ENCODE measurements at regions not wholly inside any gene's neighbourhood (a gene's known extent, or its start where the extent isn't known, plus 50 kb on each side); places are given as distances from the start of the nearest gene placed in this dataset.
"Not testable (repeated sequence)": the region's sequence is repeated elsewhere in the genome, so short reads cannot be mapped to it uniquely, and the experiment has no call there.

DNA sequence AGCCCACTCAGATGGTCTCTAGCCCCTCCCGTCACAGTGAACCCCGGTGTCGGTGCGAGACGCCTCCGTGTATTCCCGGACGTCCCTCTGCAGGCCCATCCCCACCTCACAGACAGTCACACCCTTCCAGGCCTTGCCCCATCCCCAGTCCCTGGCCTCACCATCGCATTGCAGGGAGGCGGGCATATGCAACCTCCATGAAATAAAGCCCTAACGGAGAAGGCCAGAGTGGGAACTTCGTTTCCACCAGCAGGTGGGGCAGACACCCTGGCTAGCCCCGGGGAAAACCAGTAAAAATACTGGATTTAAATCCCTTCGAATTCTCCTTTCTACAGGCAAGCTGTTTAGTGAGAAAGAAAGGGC is 154.3 kb downstream of the TMEM121 start:
- DNase-seq = not testable (repeated sequence)

DNA sequence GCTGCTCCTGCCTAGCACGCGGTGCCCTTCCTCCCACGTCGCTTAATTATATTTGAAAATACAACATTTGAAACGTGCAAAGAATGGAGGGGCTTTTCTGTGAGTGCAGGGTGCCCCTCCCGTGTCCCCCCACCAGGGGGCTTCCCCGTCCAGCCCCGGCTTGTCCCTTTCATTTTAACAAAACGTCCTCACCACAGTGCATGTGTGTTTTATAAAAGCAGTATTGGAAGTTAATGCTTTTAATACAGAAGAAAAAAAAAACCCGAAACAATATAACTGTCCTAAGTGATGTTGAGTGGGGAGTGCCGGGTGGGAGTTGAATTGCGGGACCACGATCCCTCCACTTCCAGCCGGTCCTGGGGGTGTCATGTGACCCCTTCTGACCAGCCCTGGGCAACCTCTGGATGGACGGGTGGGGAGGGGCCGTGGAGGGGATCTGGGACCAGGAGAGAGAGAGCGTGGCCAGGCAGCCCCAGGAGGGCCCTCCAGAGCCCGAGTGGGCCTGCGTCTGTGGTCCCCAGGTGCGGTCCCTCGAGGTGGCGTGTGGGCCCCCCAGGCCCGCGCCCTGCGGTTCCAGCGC is 155.3 kb downstream of the TMEM121 start:
- DNase-seq = not testable (repeated sequence)

DNA sequence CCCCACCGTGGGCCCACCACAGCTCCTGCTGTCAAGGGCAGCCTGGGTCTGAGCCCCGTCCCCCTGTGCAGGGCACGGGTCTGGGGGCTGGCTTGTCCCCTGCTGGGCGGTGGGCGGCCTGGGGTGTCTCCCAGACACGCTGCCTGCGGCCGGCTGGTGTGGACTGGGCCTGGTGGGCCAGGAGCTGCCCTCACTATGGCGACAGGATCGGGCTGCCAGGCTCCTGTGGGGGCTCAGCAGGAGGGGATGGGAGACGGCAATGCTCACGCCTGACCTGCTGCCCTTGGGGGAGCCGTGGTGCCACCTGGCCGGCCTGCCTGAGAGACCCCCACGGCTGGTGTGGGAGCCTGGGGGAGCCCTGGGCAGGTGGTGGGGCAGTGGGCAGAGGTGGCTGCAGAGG is 156.1 kb downstream of the TMEM121 start:
- DNase-seq = not testable (repeated sequence)

DNA sequence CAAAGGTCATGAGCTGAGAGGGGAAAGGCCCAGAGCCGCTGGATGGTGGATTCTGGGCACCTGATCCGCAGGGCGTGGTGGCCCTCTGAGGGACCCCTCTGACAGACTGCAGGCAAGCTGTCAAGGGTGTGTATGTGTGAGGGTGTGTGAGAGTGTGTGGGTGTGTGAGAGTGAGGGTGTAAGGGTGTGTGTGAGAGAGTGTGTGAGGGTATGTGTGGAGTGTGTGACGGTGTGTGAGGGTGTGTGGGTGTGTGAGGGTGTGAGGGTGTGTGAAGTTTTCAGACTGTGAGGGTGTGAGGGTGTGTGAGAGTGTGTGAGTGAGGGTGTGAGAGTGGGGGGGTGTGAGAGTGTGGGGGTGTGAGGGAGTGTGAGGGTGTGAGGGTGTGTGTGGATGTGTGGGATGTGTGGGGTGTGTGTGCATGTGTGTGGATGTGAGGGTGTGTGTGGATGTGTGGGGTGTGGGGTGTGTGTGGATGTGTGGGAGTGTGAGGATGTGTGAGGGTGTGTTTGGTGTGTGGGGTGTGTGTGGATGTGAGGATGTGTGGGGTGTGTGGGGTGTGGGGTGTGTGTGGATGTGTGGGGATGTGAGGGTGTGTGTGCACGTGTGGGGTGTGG is 156.7 kb downstream of the TMEM121 start:
- DNase-seq = no peak

DNA sequence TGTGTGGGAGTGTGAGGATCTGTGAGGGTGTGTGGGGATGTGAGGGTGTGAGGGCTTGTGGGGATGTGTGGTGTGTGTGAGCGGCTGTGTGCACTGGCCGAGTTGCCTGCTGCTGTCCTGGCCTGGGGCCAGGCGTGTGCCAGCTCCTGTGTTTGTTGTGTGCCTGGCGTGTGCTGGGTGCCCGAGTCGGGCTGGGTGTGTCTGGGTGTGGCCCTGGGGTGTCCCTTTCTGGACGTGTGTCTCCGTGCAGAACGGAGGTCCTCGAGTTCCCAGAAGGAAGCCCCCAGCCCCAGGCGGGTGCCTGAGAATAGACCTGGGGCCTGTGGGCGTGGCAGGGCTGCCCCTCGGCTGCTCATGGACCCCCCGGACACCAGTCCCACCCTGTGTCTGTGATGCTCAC is 157.7 kb downstream of the TMEM121 start:
- not testable (repeated sequence) for DNase-seq

DNA sequence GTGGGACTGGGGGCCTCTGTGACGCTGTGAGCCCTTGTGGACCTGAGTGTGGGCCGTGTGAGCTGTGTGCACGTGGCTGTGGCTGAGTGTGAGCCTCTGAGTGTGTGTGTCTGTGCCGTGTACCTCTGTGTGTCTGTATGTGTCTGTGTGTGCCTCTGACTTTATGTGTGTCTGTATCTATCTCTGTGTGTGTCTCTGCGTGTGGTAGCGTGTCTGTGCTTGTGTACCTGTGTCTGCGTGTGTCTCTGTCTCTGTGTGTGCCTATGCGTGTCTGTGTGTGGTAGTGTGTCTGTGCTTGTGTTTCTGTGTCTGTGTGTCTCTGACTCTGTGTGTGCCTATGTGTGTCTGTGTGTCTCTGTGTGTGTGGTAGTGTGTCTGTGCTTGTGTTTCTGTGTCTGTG is 158.2 kb downstream of the TMEM121 start:
- DNase-seq = not testable (repeated sequence)

DNA sequence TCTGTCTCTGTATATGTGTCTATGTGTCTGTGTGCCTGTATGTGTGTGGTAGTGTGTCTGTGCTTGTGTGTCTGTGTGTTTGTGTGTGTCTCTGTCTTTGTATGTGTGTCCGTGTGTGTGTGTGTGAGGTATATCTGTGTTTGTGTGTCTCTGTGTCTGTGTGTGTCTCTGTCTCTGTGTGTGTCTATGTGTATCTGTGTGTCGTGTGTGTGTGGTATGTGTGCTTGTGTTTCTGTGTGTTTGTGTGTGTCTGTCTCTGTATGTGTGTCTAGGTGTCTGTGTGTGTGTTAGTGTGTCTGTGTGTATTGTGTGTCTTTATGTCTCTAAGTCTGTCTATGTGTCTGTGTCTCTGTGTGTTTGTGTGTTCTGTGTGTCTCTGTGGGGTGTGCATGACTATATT is 158.6 kb downstream of the TMEM121 start:
- no peak for DNase-seq

DNA sequence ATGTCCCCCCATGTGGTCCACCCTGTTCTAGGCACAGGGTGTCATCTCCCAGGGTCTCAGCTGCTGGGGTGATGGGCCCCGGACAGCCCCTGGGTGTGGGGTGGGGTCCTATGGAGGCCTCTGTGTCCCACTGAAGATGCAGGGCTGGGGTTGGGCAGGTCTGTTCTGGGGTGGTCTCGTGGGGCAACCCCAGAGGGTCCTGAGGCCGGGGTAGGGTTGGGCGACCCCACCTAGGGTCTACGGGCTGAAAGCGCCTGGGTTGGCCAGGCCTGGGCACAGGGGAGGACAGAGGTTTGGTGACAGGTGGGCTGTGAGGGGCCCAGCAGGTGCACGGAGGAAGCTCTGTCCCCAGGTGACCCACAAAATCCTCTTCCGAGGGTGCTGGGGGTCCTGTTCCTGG is 159.2 kb downstream of the TMEM121 start:
- DNase-seq = not testable (repeated sequence)

DNA sequence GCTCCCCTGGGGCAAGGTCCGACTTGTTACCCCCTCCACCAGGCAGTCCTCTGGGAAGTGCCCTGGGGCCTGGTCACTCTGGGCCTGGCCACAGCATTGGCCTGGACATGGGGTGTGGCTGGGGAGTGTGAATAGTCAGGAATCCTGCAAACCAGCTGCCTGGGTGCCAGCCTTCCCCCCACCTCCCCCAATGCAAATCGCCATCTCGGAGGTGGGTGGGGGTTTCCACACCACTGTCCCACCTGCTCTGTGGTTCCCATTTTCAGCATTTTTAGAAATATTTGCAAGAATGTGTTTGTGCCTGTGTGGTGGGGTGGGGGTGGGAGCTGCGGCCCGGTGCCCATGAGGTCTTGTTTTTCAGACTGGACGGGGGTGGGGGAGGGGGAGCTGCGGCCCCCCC is 159.7 kb downstream of the TMEM121 start:
- DNase-seq = not testable (repeated sequence)

DNA sequence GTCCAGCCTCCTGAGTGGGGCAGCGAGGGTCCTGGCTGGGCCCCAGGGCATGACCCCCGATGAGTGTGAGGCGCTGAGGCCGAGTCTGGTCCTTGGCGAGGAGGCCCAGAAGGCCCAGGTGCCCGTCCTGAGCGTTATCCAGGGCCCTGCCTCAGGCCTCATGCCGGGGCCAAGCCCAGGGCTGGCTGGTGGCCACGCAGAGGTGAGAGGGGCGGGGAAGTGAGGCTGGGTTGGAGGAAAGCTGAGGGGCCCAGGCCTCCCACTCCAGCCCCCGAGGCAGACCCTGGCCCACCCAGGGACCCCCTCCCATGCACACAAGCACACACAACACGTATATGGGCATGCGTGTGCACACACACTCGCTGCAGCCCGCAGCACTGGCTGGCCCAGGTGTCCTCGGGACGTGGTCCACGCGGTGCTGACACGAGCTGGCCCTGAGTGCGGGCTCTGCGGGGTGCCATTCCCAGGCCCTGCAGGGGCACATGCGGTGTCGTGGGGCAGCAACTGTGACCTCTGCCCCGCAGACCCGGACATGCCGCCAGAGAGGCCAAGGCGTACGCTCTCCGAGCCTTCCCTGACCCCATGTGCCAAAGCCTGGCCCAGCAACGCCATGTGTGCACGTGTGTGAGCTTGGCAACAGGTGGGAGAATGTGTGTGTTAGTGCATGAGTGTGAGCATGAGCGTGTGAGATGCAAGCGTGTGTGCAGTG is 160.2 kb downstream of the TMEM121 start:
- DNase-seq = not testable (repeated sequence)

DNA sequence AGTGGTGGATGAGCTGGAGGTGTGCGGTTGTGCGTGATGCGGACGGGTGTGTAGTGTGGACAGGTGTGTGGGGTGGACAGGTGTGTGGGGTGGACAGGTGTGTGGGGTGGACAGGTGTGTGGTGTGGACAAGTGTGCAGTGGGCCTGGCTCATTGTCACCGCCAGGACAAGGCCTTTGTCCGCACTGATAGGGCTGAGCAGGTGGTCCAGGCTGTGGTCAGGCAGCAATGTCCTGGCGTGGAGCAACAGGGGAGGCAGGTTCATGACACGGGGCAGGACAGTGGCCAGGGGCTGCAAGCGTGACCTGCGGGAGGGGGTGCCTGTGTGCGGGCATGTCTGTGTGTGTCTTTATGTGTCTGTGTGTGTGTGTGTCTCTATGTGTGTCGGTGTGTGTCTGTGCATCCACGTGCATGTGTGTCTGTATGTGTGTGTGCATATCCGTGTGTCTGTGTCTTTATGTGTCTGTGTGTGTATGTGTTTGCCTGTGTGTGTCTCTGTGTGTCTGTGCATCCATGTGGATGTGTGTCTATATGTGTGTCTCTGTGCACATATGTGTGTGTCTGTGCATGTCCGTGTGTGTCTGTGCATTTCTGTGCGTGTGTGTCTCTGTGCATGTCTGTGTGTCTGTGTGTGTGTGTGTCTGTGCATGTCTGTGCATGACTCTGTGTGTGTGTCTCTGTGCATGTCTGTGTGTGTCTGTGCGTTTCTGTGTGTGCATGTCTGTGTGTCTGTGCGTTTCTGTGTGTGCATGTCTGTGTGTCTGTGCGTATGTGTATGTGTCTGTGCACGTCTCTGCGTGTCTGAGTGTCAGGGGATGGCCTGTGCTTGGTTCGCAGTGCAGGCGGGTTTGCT is 161.0 kb downstream of the TMEM121 start:
- DNase-seq = not testable (repeated sequence)

DNA sequence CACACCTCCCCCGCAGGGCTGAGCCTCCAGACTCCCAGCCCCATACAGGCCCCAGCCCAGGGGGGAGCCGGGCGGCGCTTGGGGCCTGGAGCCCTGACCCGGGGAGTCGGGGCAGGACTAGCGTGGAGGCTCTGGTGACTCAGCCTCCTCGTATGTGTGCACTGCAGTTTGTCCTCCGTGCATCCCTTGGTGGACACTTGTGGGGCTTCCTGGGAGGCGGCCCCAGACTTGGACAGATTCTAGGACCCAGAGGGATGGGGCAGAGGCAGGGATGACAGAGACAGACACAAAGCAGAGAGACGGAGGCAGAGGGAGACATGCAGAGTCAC is 161.6 kb downstream of the TMEM121 start:
- DNase-seq = not testable (repeated sequence)

DNA sequence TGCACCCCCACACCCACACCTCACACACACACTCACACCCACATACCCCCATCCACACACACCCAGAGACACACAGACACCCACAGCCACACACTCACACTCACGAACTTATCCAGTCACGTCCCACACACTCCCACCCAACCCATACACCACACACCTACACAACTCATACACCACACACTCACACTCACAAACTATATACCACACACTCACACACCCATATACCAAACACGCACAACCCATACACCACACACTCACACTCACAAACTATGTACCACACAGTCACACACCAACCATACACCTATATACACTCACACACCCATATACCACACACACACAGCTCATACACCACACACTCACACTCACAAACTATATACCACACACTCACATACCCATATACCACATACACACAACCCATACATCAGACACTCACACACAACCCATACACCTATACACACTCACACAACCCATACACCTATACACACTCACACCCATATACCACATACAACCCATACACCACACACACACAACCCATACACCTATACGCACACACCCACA is 162.4 kb downstream of the TMEM121 start:
- not testable (repeated sequence) for DNase-seq

DNA sequence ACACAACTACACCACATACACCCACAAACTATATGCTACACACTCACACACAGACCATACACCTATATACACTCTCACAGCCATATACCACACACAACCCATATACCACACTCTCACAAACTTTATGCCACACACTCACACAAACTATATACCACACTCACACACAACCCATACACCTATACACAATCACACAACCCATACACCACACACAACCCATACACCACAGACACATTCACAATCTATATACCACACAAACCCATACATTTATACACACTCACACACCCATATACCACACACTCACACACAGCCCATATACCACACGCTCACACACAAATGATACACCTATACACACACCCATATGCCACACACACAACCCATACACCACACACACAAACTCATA is 163.3 kb downstream of the TMEM121 start:
- no peak for DNase-seq

DNA sequence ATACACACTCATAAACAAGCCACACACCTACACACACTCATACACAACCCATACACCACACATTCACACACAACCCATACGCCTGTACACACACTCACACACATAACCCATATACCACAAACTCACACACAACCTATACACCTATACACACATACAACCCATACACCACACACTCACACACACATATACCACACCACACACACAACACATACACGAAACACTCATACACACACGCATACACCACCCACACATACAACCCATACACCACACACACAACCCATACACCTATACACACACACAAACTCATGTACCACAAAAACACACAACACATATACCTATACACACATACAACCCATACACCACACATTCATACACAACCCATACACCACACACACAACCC is 164.3 kb downstream of the TMEM121 start:
- DNase-seq = no peak

DNA sequence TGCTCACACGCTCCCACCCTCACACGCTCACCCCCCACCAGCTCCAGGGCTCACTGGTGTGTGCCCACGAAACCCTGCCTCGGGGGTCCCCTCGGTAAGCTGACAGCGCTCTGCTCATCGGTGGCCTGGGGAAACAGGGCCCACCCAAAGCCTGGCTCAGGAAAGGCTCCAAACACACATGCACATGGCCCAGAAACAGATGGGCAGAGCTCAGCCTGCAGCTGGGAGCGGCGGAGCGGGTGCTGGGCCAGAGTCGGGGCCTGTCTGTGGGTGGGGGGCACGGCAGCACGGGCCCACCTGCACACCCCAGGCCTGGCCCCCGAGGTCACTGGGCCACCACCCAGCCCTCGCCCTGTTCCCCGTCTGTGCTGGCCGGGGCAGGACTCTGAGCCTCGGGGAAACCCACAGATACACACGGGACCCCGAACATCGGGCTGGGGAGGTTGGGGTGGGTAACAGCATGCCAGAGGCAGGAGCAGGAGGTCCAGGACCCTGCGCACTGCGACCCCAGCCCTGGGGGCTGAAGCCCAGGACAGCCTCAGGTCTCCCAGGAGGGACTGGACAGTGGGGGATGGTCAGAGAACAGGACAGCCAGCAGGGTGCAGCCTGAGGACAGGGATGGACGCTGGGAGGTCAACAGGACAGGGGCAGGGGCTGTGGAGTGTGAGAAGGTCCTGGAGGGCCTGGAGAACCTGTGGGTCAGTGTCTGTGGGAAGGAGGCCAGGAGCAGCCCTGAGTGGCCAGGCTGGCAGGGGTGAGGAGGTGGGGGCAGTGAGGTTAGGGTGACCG is 165.1 kb downstream of the TMEM121 start:
- DNase-seq = not testable (repeated sequence)

DNA sequence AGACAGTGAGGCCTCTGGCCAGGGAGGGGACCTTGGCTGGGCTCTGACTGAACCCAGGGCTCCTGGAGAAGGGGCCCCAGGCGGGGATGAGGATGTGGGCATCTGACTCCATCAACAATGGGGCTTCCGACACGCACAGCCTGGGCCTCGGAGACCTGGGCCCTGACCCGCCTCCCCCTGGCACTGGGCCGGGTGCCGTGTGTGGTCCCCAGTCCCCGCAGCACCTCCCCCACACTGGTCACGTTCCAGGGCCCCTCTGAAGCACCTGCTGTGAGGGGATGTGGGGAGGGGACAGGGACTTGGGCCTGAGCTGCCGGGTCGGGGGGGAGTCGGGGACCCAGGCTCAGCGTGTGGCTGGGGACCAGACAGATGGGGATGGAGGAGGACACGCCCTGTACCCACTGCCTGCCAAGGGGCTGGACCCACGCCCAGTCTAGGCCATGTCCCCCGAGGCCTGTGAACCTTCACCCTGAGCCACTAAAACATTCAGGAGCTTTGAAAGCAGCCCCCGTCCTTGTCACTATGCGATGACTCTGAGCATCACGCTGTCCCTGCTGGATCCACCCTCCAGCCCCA is 165.8 kb downstream of the TMEM121 start:
- not testable (repeated sequence) for DNase-seq

DNA sequence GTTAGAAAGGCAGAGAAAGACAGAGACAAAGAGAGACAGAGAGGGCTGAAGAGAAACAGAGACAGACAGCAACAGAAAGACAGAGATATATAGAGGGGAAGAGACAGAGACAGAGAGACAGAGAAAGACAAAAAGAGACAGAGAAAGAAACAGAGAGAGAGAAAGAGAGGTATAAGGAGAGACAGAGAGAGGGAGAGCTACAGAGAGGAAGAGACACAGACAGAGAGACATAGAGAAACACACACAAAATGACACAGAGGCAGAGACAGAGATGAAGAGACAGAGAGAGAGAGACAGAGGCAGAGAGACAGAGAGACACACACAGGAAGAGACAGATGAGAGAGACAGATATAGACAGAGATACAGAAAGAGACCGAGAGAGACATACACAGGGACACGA is 168.6 kb downstream of the TMEM121 start:
- no peak for DNase-seq

DNA sequence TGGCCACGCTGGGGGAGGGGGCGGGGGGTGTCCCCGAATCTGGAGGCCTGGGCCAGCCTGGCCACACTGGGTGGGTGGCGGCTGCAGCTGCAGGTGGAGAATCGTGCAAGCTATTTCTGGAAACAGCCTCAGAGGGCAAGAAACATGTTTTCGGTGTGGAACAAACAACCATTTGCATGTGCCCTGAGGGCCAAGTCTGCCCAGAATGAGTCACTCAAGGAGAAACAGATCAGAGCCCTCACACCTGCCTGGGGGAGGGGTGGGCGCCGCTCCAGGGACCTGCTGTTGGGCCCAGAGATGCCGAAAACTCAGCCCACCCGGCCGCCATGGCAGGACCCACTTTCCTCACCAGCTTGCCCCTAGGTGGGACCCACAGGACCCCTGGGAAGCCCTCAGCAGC is 170.0 kb downstream of the TMEM121 start:
- not testable (repeated sequence) for DNase-seq

DNA sequence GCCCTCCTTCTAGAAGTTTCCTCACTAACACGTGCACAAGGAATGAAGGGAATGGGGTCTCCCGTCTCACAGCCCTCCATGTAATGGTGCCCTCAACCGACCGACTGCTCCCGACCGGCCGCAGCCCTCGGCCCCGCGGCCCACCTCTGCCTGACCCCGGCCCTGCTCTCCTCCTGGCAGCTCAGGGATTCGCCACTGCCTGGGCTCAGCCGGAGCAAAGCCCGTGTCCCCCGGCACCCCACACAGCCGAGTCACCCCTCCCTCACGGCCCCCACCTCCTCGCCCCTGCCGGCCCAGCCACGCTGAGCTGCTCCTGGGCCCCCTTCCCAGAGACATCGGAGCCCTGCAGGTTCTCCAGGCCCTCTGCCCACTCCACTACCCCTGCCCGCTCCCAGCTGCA is 171.0 kb downstream of the TMEM121 start:
- not testable (repeated sequence) for DNase-seq

DNA sequence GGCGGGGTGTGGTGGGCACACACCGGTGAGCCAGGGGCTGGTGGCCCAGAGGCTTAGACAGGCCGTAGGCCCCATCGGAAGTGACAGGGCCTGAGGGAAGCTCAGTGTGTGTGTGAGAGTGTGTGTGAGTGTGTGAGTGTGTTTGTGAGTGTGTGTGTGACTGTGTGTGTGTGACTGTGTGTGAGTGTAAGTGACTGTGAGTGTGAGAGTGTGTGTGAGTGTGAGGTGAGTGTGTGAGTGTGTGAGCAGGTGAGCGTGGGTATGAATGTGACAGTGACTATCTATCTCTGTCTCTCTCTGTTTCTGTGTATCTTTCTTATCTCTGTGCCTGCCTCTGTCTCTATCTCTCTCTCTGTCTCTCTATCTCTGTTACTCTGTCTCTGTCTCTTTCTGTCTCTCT is 171.6 kb downstream of the TMEM121 start:
- DNase-seq = not testable (repeated sequence)

DNA sequence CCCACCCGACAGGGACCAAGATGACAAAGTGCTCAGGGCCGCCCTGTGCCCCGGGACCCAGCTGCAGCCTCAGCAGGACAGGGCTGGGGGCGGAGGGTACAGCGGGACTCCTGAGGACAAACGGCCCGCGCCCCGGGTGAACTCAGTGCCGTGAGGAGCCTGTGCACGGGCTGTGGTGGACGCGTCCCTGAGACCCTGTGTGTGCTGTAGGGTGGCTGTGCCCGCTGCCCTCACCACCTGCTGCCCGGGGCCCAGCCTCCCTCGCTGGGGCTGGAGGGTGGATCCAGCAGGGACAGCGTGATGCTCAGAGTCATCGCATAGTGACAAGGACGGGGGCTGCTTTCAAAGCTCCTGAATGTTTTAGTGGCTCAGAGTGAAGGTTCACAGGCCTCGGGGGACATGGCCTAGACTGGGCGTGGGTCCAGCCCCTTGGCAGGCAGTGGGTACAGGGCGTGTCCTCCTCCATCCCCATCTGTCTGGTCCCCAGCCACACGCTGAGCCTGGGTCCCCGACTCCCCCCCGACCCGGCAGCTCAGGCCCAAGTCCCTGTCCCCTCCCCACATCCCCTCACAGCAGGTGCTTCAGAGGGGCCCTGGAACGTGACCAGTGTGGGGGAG is 172.7 kb downstream of the TMEM121 start:
- not testable (repeated sequence) for DNase-seq
